Lung (tissue), 11 donors: ENCODE measurements at regions not wholly inside any gene's neighbourhood (a gene's known extent, or its start where the extent isn't known, plus 50 kb on each side); places are given as distances from the start of the nearest gene placed in this dataset.

Experiments used
- ATAC-seq: fragments of 200-7000 bp; cut with Tn5 transposase; one replicate; pipeline ENCODE4 v1.9.1; 2020; ENCODE audit warnings: moderate number of reproducible peaks; ENCODE audit not compliant: insufficient read depth, low FRiP score
- DNase-seq, 3 donors: peaks; one replicate each; pipeline ENCODE4 v3.0.0-alpha.2; 2013 to 2017
- H3K27ac ChIP-seq, 2 donors: one replicate each; pipeline ENCODE4 v1.5.1; 2013; ENCODE audit warnings: mild to moderate bottlenecking in 2 of 2, moderate library complexity in 2 of 2, control low read depth in 1 of 2, inconsistent platforms in 1 of 2, low read depth in 1 of 2, low read length in 1 of 2
- H3K27me3 ChIP-seq, 3 donors: one replicate each; pipeline ENCODE4 v1.5.1; 2013; ENCODE audit warnings: low read length in 2 of 3; ENCODE audit not compliant: control insufficient read depth in 3 of 3, insufficient read depth in 3 of 3
- H3K36me3 ChIP-seq, 4 donors: one replicate each; pipeline ENCODE4 v1.5.1; 2013; ENCODE audit warnings: low read length in 4 of 4, mild to moderate bottlenecking in 1 of 4, moderate library complexity in 1 of 4; ENCODE audit not compliant: control insufficient read depth in 4 of 4, insufficient read depth in 4 of 4
- H3K4me1 ChIP-seq, 5 donors: one replicate each; pipeline ENCODE4 v1.5.1; 2013; ENCODE audit warnings: low read length in 5 of 5, mild to moderate bottlenecking in 2 of 5, moderate library complexity in 1 of 5; ENCODE audit not compliant: control insufficient read depth in 5 of 5, insufficient read depth in 5 of 5
- H3K4me3 ChIP-seq: one replicate; pipeline ENCODE4 v1.5.1; 2013; ENCODE audit warnings: mild to moderate bottlenecking, control low read depth, moderate library complexity
- H3K9ac ChIP-seq, 2 donors: one replicate each; pipeline ENCODE4 v1.5.1; 2013; ENCODE audit warnings: low read length in 2 of 2, control low read depth in 1 of 2; ENCODE audit not compliant: insufficient read depth in 1 of 2
- H3K9me3 ChIP-seq, 4 donors: one replicate each; pipeline ENCODE4 v1.5.1; 2013; ENCODE audit warnings: low read length in 3 of 4, mild to moderate bottlenecking in 1 of 4, moderate library complexity in 1 of 4; ENCODE audit not compliant: control insufficient read depth in 4 of 4, insufficient read depth in 3 of 4
- WGBS, 2 donors: extraction: QIAGEN DNeasy Blood & Tissue Kit; methylation state at CpG; one replicate each; pipeline ENCODE4 v1.1.7; 2013; 5-methylcytosine and 5-hydroxymethylcytosine counted together
- TF ChIP-seq, protein P1 (sequence below): IDR thresholded peaks from 2 replicates; pipeline ENCODE4 v1.5.1; 2012; ENCODE audit warnings: mild to moderate bottlenecking; ENCODE audit errors: control extremely low read depth, extremely low read depth
- donor health status: control.
- donor health status: control.
- donor health status: Bipolar disorder and iron deficiency.
- donor health status: healthy.
- donor health status: DM: yes; HTN: yes; CAD: no.

DNA sequence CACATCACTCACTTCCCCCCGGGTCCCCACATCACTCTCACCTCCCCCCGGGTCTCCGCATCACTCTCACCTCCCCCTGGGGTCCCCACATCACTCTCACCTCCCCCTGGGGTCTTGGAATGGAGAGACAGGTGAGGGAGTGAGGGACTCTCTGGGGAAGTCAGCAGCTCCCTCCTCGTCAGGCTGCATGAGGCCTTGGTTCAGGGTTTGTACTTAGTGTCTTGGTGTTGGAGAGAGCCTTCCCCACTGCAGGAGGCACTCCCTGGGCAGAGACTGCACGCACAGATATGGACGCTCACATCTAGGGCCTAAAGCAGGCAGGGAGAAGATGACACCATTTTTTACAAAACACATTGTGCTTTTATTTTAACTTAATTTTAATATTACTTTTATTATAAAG, 56.5 kb upstream of the IRX4 start:
- TF ChIP-seq, protein P1, sequence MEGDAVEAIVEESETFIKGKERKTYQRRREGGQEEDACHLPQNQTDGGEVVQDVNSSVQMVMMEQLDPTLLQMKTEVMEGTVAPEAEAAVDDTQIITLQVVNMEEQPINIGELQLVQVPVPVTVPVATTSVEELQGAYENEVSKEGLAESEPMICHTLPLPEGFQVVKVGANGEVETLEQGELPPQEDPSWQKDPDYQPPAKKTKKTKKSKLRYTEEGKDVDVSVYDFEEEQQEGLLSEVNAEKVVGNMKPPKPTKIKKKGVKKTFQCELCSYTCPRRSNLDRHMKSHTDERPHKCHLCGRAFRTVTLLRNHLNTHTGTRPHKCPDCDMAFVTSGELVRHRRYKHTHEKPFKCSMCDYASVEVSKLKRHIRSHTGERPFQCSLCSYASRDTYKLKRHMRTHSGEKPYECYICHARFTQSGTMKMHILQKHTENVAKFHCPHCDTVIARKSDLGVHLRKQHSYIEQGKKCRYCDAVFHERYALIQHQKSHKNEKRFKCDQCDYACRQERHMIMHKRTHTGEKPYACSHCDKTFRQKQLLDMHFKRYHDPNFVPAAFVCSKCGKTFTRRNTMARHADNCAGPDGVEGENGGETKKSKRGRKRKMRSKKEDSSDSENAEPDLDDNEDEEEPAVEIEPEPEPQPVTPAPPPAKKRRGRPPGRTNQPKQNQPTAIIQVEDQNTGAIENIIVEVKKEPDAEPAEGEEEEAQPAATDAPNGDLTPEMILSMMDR, result no peak
- no peak overlapping the region for H3K9ac ChIP-seq
- 53 to 67% methylated on average over 6 of the region's 6 CpGs for WGBS, 2 donors
- peaks cover 0 to 2% (median 0%) of the 10 kb centered on the region in 4 donors for H3K9me3 ChIP-seq
- H3K27ac ChIP-seq, result no peak overlapping the region
- peaks cover 0 to 21% (median 0%) of the 10 kb centered on the region in 3 donors for H3K27me3 ChIP-seq
- no peak for DNase-seq
- H3K4me1 ChIP-seq, result no peaks in the 10 kb centered on the region
- no peaks in the 10 kb centered on the region for H3K36me3 ChIP-seq
- no peak overlapping the region for H3K4me3 ChIP-seq
- no peak for ATAC-seq

DNA sequence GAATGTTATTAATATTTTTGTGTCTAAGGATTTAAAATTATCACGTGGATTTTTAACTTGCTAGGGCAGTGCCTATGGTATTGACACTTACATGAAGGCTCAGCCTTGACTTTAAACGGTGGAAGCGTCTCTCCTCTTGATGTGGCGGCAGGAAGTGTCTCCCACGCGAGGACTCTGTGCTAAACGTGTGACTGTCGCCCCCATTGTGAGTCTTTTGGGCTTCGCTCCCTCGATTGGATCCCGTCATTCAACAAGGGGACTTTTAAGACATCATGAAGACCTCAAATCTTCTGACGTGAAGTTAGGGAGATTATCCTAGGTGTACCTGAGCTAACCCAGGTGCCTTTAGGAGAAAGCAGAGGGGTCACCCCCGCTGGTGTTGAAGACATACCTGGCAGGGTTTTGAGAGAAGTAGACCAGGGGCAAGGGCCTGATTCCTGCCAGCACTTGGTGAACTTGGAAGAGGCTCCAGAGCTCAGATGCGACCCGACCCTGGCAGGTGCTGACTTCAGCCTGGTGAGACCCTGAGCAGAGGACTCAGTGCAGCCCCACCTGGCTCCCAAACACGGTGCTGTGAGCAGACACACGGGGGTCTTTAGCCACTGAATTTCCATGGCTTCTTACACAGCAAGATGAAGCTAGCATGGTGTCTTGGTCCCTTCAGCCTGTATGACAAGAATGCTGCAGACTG, 55.7 kb upstream of the IRX4 start:
- Histone ChIP-seq H3K27me3 (peaks cover 0 to 15% (median 0%) of the 10 kb centered on the region in 3 donors), H3K4me3 (no peak overlapping the region), H3K9ac (no peak overlapping the region), H3K4me1 (no peaks in the 10 kb centered on the region), H3K27ac (no peak overlapping the region), H3K9me3 (peaks cover 0 to 2% (median 0%) of the 10 kb centered on the region in 4 donors), H3K36me3 (no peaks in the 10 kb centered on the region)
- ATAC-seq, result no peak
- 81 to 83% methylated on average over 17 of the region's 17 CpGs for WGBS, 2 donors
- DNase-seq, result no peak
- TF ChIP-seq, protein P1, result no peak

DNA sequence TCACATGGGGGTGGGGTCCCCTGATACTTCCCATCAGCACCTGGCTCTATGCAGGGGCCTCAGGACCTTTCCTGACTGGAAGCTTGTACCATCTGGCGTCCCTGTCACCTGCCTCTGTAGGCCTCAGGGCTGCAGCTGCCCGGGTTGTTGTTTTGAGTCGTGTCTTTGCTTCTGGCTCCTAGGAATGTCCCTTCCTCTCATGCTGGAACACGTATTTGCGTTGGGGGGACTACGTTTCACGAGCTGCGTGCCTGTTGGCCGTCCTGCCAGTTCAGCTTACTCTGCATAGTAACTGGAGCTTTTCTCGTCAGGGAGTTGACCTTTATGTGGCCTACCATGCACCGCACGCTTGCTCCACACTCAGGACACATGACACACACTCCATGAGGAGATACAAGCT, 54.9 kb upstream of the IRX4 start:
- ATAC-seq, result no peak
- Histone ChIP-seq H3K36me3 (no peaks in the 10 kb centered on the region), H3K9ac (no peak overlapping the region), H3K4me1 (no peaks in the 10 kb centered on the region), H3K27me3 (peaks cover 0 to 16% (median 4%) of the 10 kb centered on the region in 3 donors), H3K4me3 (no peak overlapping the region), H3K27ac (no peak overlapping the region), H3K9me3 (peaks cover 0 to 2% (median 0%) of the 10 kb centered on the region in 4 donors)
- no peak for DNase-seq
- WGBS, 2 donors, result 73 to 83% methylated on average over 12 of the region's 12 CpGs
- TF ChIP-seq, protein P1, result no peak
